NCI-H510A treated with DMSO at 0.1 percent for 48 hours (cell line): ENCODE measurements at regions not wholly inside any gene's neighbourhood (a gene's known extent, or its start where the extent isn't known, plus 50 kb on each side); places are given as distances from the start of the nearest gene placed in this dataset.
"Not testable (repeated sequence)": the region's sequence is repeated elsewhere in the genome, so short reads cannot be mapped to it uniquely, and the experiment has no call there.

Experiments used
- DNase-seq: peaks from one replicate; lab custom pipeline; 2025; lab: John Stamatoyannopoulos, UW

DNA sequence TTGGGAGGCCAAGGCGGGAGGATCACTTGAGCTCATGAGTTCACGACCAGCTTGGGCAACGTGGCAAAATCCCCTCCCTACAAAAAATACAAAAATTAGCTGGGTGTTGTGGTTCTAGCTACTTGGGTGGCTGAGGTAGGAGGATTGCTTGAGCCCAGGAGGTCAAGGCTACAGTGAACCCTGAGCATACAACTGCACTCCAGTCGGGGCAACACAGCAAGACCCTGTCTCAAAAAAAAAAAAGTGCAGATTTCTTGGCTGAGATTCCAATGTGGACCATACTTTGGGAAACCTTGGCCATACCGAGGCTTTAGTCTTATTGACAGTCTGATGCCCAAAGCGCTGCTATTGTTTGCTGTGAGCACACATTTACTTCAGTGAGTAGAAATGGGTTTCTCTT is 113.6 kb upstream of the CLINT1 start:
- no peak for DNase-seq

DNA sequence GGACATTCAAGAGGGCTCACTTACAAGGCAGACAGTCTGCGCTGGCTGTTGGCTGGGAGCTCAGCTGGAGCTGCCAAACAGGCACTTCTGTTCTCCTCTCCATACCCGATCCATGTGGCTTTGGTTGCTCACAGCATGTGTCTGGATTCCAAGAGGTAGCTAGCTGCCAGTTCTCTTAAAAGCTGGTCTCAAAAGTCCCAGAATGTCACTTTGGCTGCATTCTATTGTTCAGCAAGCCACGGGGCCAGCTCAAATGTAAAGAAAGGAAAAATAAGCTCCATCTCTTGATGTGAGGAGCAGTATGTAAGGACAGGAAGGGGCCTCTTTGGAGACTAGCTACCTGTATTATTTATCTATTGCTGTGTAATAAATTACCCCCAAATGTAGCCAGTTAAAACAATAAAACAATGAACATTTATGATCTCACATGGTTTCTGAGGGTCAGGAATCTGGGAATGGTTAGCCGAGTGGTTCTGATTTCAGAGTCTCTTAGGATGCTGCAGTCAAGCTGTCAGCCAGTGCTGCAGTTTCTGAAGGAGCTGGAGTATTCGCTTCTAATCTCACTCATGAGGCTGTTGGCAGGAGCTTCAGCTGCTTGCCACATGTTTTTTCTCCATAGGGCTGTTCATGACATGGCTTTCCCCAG is 112.7 kb upstream of the CLINT1 start:
- DNase-seq = no peak

DNA sequence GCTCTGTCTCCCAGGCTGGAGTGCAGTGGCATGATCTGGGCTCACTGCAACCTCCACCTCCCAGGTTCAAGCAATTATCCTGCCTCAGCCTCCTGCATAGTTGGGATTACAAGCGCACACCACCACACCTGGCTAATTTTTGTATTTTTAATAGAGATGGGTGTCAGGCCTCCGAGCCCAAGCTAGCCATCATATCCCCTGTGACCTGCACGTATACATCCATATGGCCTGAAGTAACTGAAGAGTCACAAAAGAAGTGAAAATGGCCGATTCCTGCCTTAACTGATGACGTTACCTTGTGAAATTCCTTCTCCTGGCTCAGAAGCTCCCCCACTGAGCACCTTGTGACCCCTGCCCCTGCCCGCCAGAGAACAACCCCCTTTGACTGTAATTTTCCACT is 109.6 kb upstream of the CLINT1 start:
- not testable (repeated sequence) for DNase-seq

DNA sequence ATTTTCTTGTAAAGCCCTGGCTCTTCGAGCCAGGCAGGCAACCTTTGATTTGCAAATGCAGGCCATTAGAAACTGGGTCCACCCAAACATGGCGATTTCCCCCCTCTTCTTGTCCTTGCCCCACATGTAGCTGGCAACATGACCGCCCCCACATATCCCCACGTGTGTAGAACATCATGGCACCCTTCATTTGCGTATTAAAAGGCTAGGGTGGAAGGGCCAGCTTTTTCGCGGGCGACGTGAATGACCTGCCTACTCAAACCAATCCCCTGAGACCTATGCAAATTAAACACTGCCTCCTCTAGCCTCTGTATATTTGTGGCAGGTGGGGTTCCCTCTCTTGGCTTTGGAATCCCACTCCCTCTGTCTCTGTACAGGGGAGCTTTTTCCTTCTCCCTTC is 107.0 kb upstream of the CLINT1 start:
- no peak for DNase-seq

DNA sequence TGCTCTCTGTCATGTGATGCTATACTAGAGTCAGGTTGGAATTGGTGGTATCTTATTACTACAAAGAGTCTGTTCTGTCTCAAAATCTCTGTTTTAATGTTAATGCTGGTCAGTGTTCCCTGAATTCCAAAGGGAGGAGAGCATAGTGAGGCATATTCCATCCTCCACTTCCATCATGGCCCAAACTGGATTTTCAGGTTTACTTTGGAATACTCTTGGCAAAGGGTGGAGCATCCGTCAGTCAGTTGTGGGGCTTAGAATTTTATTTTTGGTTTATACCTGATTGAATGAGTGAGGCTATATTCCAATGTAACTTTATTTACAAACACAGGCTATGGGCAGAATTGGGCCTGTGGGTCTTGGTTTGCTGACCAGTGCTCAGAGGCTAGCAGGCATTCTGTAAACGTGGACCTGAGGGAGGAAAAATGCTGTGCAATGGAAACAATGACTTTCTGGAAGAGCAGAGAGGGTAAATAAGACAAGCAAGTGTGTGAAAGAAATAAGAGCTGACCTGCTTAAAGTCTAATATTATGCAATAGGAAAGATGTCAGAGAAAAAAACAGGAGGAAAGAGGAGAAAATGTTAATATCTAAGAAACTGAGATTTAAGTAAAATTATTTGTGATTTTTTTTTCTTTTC is 106.2 kb upstream of the CLINT1 start:
- DNase-seq = no peak

DNA sequence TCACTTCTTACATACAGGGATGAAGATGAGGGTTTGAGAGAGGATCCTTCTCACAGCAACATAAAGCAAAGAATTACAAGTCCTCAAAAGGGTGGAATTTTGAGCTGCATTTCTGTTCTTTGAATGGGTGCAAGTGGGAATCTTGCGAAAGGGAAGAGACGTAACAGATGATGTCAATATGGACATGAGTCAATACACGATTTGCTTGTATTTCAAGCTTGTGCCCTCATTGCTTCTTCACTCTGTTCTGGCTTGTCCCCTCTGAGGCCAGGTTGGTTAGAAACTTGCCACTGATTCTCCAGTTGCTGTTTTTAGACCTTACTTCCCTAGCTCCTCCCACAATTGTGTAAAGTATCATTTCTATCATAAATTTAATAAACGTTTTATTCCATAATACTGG is 104.8 kb upstream of the CLINT1 start:
- DNase-seq = no peak

DNA sequence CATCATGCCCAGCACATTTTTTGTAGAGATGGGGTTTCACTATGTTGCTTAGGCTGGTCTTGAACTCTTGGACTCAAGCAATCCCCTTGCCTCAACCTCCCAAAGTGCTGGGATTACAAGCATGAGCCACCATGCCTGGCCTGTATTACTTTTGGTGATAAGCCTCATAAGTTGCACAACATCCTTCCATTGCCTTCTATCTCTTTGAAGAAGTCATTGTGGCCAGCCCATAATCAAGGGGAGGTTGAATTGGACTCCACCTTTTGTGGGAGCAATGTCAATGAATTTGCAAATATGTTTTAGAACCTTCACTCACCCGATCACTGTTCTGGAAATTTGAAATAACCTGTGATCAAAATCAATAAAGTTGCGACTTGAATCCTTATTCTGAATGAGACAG is 104.3 kb upstream of the CLINT1 start:
- DNase-seq = no peak

DNA sequence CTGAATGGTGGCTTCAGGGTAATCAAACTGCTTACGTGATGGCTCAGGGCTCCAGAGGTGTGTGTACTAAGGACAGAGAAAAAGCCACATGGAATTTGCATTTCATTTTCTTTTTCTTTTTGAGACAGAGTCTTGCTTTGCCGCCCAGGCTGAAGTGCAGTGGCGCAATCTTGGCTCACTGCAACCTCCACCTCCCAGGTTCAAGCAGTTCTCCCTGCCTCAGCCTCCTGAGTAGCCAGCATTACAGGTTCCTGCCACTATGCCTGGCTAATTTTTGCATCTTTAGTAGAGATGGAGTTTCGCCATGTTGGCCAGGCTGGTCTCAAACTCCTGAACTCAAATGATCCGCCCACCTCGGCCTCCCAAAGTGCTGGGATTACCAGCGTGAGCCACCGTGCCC is 103.7 kb upstream of the CLINT1 start:
- not testable (repeated sequence) for DNase-seq

DNA sequence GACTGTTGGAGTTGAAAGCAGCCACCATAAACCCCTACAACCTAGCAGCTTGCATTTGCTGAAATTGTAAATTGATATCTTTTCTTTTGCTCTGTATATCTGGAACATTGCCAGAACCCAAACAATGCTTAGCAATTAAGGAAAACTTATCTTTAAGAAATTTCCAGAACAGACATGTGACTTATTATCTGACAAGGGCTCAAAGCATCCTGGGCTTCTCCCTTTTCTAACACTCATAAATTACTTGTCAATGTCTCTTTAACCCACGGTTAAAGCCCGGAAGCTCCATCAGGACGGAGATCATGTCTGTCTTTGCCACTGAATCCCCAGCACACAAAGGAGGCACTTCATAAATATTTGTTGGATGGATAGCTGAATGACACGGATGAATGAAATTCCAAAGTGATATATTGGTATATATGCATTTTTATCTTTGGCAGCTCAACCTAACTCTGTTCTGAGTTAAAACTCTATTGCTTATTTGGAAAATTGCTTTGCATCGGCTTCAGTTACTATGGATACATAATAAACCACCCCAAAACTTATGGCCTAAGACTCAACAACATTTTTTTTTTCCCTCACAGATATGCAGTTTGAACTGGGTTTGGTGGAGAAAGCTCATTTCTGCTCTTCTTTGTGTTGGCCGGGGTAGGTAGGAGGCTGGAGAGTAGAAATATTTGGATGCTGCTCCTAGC is 103.1 kb upstream of the CLINT1 start:
- DNase-seq = peak; percentile 22

DNA sequence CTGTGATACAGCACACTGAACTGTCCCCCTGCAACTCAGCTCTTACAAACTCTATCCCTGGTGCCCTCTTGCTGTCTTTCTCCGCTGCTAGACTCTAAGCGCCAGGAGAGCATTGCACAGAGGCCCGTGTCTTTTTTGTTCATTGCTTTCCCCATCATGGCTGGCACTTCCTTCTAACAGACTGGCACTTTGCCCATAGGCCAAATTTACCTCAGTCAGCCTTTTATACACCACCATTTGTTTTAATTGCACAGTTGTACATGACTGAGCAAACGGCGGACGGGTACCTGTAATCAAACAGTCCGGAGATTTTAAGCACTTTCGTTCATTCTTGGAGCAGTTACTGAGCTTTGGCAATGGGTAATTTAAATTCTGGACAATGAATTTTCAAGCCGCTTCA is 102.2 kb upstream of the CLINT1 start:
- peak; percentile 2 for DNase-seq

DNA sequence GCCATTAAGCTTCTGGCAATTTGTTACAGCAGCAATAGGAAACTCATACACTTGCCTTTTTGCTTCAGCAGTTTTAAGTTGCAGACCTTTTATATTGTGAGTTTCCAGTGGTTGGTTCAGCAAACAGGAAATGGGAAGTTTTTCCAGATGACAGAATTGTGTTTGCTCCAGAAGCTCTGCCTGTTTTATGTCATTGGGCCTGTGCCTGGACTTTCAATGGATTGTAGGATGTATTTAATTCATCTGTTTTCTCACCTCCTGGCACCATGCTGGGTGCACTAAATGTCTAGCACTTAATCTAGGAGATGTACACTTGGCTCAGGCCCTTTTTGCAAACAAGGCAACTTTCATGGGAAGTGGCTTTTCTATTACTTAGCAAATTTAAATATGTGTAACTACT is 100.4 kb upstream of the CLINT1 start:
- DNase-seq = no peak

DNA sequence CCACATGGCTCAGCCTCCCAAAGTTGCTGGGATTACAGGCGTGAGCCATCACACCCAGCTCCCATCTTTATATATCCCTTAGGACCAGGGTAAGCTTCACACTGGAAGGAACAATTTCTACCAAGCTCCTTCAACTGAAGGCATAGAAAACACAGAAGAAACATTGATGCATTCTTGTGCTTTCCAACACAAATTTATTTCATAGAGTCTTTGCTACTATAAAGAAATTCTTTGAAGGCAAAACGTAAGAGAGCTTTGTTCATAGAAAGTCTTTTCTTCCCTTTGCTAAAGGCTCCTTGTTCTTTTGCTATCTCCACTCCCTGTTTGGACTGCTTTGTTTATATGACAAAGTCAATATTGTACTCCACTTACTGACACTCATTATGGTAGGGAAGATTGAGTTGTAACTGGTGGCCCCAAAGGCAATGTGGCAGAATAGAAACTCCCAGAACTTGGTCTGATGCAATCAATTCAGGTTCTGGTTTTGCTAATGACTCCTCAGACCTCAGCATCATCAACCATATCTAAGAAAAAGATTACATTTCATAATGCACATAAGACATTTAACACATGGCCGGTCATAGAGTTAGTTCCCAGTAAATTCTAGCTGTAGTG is 97.4 kb upstream of the CLINT1 start:
- peak; percentile 26 for DNase-seq

DNA sequence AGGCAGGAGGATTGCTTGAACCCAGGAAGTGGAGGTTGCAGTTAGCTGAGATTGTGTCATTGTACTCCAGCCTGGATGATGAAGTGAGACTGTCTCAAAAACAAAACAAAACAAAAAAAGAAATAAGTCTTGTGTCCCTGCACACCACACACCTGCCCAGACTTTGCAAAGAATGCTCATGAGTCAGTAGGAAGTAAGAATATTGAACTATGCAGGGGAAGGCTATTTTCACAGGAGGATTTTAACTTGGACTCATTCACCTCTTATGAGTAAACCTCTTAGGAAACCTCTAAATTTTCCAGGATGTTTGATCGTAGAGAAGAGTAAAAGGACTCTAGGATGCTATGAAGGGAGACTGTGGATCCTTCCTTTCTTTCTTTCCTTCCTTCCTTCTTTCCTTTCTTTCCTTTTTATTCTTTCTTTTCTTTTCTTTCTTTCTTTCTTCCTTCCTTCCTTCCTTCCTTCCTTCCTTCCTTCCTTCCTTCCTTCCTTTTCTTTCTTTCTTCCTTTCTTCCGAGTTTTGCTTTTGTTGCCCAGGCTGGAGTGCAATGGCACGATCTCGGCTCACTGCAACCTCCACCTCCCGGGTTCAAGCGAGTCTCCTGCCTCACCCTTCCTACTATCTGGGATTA is 96.7 kb upstream of the CLINT1 start:
- no peak for DNase-seq

DNA sequence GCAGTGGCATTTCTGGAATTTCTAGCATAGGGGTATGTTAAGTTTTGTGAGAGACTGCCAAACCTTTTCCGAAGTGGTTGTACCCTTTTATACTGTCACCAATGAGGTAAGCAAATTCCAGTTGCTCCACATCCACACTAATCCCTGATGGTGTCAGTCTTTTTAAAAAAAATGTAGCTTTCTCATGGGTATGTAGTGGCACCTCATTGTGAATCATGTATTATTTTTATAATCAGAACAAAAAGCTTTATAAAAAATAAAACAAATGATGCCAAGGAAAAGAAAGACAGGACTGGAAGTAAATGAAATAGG is 93.4 kb upstream of the CLINT1 start:
- no peak for DNase-seq

DNA sequence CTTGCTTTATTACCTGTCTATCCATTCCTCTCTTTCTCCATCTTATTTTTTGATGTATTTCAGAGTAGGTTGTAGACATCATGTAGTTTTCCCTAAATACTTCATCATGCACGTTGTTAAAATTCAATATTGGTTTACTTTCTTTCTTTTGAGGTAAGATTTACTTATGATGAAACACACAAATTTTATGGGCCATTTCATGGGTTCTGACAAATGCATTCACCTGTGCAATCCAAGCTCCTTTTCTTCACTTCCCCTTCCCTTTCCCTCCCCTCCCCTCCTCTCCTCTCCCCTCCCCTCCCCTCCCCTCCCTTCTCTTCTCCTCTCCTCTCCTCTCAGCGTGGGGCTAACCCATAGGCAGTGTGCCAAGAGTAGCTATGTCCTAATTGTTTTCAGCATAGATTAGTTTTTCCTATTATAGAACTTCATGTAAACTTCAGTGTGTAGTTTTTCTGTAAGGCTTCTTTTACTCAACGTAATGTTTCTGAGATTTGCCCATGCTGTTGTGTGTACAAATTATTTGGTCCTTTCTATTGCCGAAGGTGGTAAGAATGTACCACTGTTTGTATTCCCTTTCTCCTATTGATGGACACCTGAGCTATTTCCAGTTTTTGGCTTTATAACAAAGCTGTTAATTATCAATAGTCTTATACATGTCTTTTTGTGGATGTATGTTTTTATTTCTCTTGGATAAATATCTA is 92.9 kb upstream of the CLINT1 start:
- DNase-seq = no peak

DNA sequence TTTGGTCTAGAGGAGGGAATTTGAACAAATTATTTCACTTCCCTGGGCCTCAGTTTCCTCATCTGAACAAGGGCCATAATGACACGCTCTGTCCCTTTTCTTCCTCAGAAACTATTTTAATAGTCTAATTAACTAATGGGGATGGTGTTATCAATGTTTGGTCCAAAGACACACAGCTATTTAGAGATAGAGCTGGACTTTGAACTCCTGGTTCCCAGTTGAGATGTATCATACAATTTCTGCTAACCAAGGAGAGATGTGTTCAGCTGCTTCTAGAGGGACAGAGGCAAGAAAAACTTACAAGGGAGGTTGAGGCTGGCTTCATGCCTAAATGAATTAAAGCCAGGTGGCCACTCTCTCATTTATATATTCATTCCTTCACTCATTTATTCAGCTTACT is 90.6 kb upstream of the CLINT1 start:
- no peak for DNase-seq

DNA sequence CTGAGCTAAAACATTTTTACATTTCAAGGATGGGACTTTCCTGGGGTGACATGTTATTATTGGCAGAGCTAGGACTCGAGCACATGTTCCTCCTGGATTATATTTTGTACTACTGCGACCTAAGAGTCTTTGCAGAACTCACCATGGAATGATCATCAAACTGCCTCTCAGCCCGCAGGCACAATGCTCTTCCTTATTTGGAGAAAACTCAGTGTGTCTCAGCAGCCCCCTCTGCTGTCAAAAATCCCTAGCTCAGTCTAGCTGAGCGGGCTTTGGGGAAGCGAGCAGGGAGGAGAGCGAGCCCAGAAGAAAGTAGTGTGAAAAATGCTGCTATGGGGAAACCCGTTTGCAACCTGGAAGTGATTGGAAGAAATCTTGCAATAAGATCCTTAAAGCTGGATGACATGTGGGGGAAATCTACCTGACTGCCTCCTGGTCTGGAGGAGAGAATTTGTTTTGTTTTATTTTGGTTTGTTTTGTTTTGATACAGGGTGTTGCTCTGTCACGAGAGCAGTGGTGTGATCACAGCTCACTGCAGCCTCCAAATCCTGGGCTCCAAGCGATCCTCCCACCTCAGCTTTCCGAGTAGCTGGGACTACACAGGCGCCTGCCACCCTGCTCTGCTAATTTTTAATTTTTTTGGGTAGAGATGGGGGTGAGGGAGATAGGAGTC is 89.9 kb upstream of the CLINT1 start:
- peak; percentile 53 for DNase-seq

DNA sequence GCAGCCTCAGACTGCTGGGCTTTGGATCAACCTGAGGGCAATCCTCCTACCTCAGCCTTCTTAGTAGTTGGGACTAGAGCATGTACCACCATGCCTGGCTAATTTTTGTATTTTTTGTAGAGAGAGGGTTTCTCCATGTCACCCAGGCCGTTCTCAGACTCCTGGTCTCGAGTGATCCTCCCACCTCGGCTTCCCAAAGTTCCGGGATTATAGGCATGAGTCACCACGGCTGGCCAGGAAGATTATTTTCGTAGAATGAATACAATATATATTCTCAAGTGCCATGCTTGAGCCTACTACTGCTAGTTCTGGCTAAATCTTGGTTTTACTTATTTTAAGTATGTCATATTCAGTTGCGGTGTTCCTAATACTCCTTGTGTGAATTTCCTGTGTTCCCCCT is 88.2 kb upstream of the CLINT1 start:
- DNase-seq = no peak

DNA sequence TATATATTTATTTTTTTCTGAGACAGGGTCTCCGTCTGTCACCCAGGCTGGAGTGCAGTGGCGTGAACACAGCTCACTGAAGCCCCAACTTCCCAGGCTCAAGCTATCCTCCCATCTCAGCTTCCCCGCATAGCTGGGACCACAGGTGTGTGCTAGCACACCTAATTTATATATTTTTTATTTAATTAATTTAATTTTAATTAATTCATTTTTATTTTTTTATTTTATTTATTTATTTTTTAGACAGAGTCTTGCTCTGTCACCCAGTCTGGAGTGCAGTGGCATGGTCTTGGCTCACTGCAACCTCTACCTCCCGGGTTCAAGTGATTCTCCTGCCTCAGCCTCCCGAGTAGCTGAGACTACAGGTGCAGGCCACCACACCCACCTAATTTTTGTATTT is 86.9 kb upstream of the CLINT1 start:
- not testable (repeated sequence) for DNase-seq

DNA sequence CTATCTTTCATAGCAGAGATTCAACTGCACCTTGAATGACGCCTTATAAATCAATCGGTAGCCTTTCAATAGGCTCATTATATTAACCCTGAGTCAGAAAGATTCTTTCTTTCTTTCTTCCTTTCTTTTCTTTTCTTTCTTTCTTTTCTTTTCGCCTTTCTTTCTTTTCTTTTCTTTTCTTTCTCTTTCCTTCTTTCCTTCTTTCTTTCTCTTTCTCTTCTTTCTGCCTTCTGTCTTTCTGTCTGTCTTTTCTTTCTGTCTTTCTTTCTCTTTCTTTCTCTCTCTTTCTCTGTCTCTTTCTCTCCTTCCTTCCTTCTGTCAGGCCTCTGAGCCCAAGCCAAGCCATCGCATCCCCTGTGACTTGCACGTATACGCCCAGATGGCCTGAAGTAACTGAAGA is 86.0 kb upstream of the CLINT1 start:
- no peak for DNase-seq

DNA sequence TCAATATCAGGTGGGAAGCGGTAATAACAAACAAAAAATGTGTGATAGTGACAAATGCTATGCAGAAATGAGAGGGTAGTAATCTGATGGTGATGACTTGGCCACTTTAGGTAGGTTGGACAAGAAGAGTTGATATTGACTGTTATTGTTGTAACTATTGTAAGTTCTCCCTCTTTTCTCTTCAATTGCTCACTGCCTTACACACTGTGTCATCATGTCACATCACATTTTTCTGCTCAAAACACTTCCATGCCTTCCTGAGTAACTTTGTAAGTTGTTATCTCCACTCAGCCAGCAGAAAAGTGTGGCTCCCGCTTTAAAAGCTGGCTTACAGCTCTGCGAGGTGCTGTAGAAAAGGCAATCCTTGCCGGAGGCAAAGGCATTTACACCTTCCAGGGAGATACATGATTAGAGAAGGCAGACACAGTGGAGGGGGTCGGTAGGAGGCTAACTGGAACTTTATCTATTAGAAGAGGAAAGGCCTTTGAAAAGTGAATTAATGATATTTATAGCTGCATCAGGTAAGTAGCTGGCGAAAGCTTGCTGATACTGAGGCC is 85.2 kb upstream of the CLINT1 start:
- DNase-seq = no peak
